GM23248 (cell line): ENCODE measurements at regions not wholly inside any gene's neighbourhood (a gene's known extent, or its start where the extent isn't known, plus 50 kb on each side); places are given as distances from the start of the nearest gene placed in this dataset.

Experiments used
- DNase-seq: peaks from one replicate; pipeline ENCODE4 v3.0.0-alpha.2; 2015
- H2AFZ ChIP-seq: fragments of 200-600 bp; sonication (generic); 2 replicates; pipeline ENCODE4 v1.6.1; 2016; ENCODE audit warnings: antibody characterized with exemption
- H3F3A ChIP-seq: fragments of 200-600 bp; sonication (generic); 2 replicates; pipeline ENCODE4 v1.6.1; 2016; ENCODE audit warnings: mild to moderate bottlenecking, antibody characterized with exemption, mixed run types; ENCODE audit not compliant: insufficient read depth
- H3K27ac ChIP-seq: fragments of 200-600 bp; sonication (generic); 2 replicates; pipeline ENCODE4 v1.5.1; 2016; ENCODE audit warnings: mild to moderate bottlenecking
- H3K27me3 ChIP-seq: fragments of 200-600 bp; sonication (generic); replicated peaks from 2 replicates; pipeline ENCODE4 v1.6.1; 2016; ENCODE audit warnings: mild to moderate bottlenecking; ENCODE audit not compliant: insufficient read depth
- H3K36me3 ChIP-seq: fragments of 200-600 bp; sonication (generic); 2 replicates; pipeline ENCODE4 v1.6.1; 2016; ENCODE audit warnings: low read depth, mild to moderate bottlenecking
- H3K4me1 ChIP-seq: fragments of 200-600 bp; sonication (generic); 2 replicates; pipeline ENCODE4 v1.6.1; 2016; ENCODE audit warnings: mild to moderate bottlenecking; ENCODE audit not compliant: insufficient read depth
- H3K4me2 ChIP-seq: fragments of 200-600 bp; sonication (generic); one replicate; pipeline ENCODE4 v1.6.1; 2016; ENCODE audit warnings: mild to moderate bottlenecking; ENCODE audit not compliant: unreplicated experiment
- H3K4me3 ChIP-seq: fragments of 200-600 bp; sonication (generic); 2 replicates; pipeline ENCODE4 v1.5.1; 2016; ENCODE audit warnings: mild to moderate bottlenecking
- H3K79me2 ChIP-seq: fragments of 200-600 bp; sonication (generic); 2 replicates; pipeline ENCODE4 v1.6.1; 2016; ENCODE audit warnings: mild to moderate bottlenecking; ENCODE audit not compliant: insufficient read depth
- H3K9ac ChIP-seq: fragments of 200-600 bp; sonication (generic); 2 replicates; pipeline ENCODE4 v1.6.1; 2016; ENCODE audit warnings: mild to moderate bottlenecking
- H3K9me2 ChIP-seq: fragments of 200-600 bp; sonication (generic); 2 replicates; pipeline ENCODE4 v1.6.1; 2016; ENCODE audit warnings: mixed run types, mild to moderate bottlenecking, moderate library complexity; ENCODE audit not compliant: insufficient read depth
- H3K9me3 ChIP-seq: fragments of 200-600 bp; sonication (generic); one replicate; pipeline ENCODE4 v1.6.1; 2017; ENCODE audit warnings: low read depth
- H4K20me1 ChIP-seq: fragments of 200-600 bp; sonication (generic); 2 replicates; pipeline ENCODE4 v1.6.0; 2016; ENCODE audit not compliant: insufficient read depth
- EZH2 ChIP-seq: fragments of 200-600 bp; sonication (generic); IDR thresholded peaks from 2 replicates; pipeline ENCODE4 v1.6.1; 2018; ENCODE audit warnings: antibody characterized with exemption, mild to moderate bottlenecking; ENCODE audit not compliant: insufficient read depth, poor library complexity, severe bottlenecking
- EZH2phosphoT487 ChIP-seq: fragments of 200-600 bp; sonication (generic); IDR thresholded peaks from 2 replicates; pipeline ENCODE4 v1.6.1; 2018; ENCODE audit warnings: antibody characterized with exemption, moderate library complexity, mild to moderate bottlenecking, low read depth; ENCODE audit not compliant: insufficient read depth
- WGBS, 2 experiments: methylation state at CpG; one replicate each; pipeline ENCODE4 v1.1.6; 2015 to 2017; ENCODE audit warnings: low lambda C conversion rate in 2 of 2, low coverage in 1 of 2; ENCODE audit errors: missing lambda C conversion rate in 2 of 2; 5-methylcytosine and 5-hydroxymethylcytosine counted together
- in situ Hi-C: fragments of 300-500 bp; cut with MboI; formaldehyde crosslinking; loops from 2 replicates; pipeline ENCODE4 v1.15.0; 2020

- Histone ChIP-seq H3K4me2 (no peak overlapping the region), H2AFZ (no peak overlapping the region), H3K27me3 (peaks cover 4% of the 10 kb centered on the region; the same call in 1 of the 2 replicates), H4K20me1 (no peaks in the 10 kb centered on the region), H3K9me2 (no peaks in the 10 kb centered on the region), H3K36me3 (no peaks in the 10 kb centered on the region), H3K9ac (no peak overlapping the region), H3K79me2 (no peaks in the 10 kb centered on the region), H3K9me3 (no peaks in the 10 kb centered on the region), H3K4me1 (no peaks in the 10 kb centered on the region), H3K4me3 (no peak overlapping the region), H3F3A (no peaks in the 10 kb centered on the region), H3K27ac (no peak overlapping the region)
- TF ChIP-seq EZH2, result no peak
- no peak for TF ChIP-seq EZH2phosphoT487
- 23 to 31% methylated on average over 2 of the region's 2 CpGs for WGBS, 2 experiments
- in situ Hi-C loops, result no loop called here
- DNase-seq, result no peak
Measured at GRCh38 chr10:28977518-28977917, 300.2 kb downstream of the BAMBI start.

- H3K79me2 ChIP-seq, result no peaks in the 10 kb centered on the region
- H3K4me1 ChIP-seq, result no peaks in the 10 kb centered on the region
- H3K9me3 ChIP-seq, result no peaks in the 10 kb centered on the region
- in situ Hi-C loops, result no loop called here
- H2AFZ ChIP-seq, result no peak overlapping the region
- WGBS, 2 experiments, result 3 to 4% methylated on average over 2 of the region's 2 CpGs
- no peak overlapping the region for H3K9ac ChIP-seq
- H3K27me3 ChIP-seq, result peaks cover 4% of the 10 kb centered on the region; the same call in 1 of the 2 replicates
- no peak overlapping the region for H3K4me3 ChIP-seq
- H4K20me1 ChIP-seq, result no peaks in the 10 kb centered on the region
- no peaks in the 10 kb centered on the region for H3F3A ChIP-seq
- H3K27ac ChIP-seq, result no peak overlapping the region
- no peak for DNase-seq
- H3K36me3 ChIP-seq, result no peaks in the 10 kb centered on the region
- TF ChIP-seq EZH2, result no peak
- TF ChIP-seq EZH2phosphoT487, result no peak
- H3K9me2 ChIP-seq, result no peaks in the 10 kb centered on the region
- no peak overlapping the region for H3K4me2 ChIP-seq
Measured at GRCh38 chr10:28980264-28980663, 302.9 kb downstream of the BAMBI start.

- TF ChIP-seq EZH2phosphoT487 (no peak), EZH2 (no peak)
- Histone ChIP-seq H3K4me1 (no peaks in the 10 kb centered on the region), H4K20me1 (no peaks in the 10 kb centered on the region), H3K79me2 (no peaks in the 10 kb centered on the region), H3F3A (no peaks in the 10 kb centered on the region), H3K36me3 (no peaks in the 10 kb centered on the region), H3K4me3 (no peak overlapping the region), H3K27ac (no peak overlapping the region), H3K9me3 (no peaks in the 10 kb centered on the region), H3K4me2 (no peak overlapping the region), H3K9me2 (no peaks in the 10 kb centered on the region), H3K27me3 (peaks cover 4% of the 10 kb centered on the region; the same call in 1 of the 2 replicates), H3K9ac (no peak overlapping the region), H2AFZ (no peak overlapping the region)
- in situ Hi-C loops, result no loop called here
- no peak for DNase-seq
- WGBS, 2 experiments, result 13 to 18% methylated on average over 3 of the region's 3 CpGs
Measured at GRCh38 chr10:28981007-28981406, 303.7 kb downstream of the BAMBI start.

DNA sequence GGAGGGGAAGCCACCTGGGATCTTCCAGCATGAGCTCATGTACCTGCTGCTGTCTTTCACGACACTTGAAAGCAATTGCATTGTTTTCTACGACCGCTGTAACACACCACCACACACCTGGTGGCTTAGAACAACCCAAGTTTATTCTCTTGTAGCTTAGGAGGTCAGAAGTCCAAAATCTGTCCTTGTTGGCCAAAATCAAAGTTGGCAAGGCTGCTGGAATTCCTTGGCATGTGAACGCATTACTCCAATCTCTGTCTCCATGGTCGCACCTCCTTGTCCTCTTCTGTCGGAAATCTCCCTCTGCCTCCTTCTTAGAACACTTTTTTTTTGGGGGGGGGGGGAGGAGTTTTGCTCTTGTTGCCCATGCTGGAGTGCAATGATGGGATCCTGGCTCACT is 305.7 kb downstream of the BAMBI start:
- Histone ChIP-seq H4K20me1 (no peaks in the 10 kb centered on the region), H3K4me3 (no peak overlapping the region), H3K36me3 (no peaks in the 10 kb centered on the region), H3K27ac (no peak overlapping the region), H3K4me2 (no peak overlapping the region), H3F3A (no peaks in the 10 kb centered on the region), H3K9me3 (no peaks in the 10 kb centered on the region), H3K4me1 (no peaks in the 10 kb centered on the region), H2AFZ (no peak overlapping the region), H3K27me3 (peaks cover 4% of the 10 kb centered on the region; the same call in 1 of the 2 replicates), H3K9me2 (no peaks in the 10 kb centered on the region), H3K9ac (no peak overlapping the region), H3K79me2 (no peaks in the 10 kb centered on the region)
- WGBS, 2 experiments, result 45 to 52% methylated on average over 6 of the region's 6 CpGs
- in situ Hi-C loops, result no loop called here
- no peak for DNase-seq
- no peak for TF ChIP-seq EZH2
- no peak for TF ChIP-seq EZH2phosphoT487

- Histone ChIP-seq H3K27ac (no peak overlapping the region), H3K9me2 (no peaks in the 10 kb centered on the region), H4K20me1 (no peaks in the 10 kb centered on the region), H3K79me2 (no peaks in the 10 kb centered on the region), H3K9me3 (no peaks in the 10 kb centered on the region), H3K4me1 (no peaks in the 10 kb centered on the region), H3K9ac (no peak overlapping the region), H3K4me2 (no peak overlapping the region), H3F3A (no peaks in the 10 kb centered on the region), H3K36me3 (no peaks in the 10 kb centered on the region), H2AFZ (no peak overlapping the region), H3K4me3 (no peak overlapping the region), H3K27me3 (no peaks in the 10 kb centered on the region; the same call in 1 of the 2 replicates)
- DNase-seq, result no peak
- no peak for TF ChIP-seq EZH2
- no peak for TF ChIP-seq EZH2phosphoT487
- in situ Hi-C loops, result no loop called here
- 38 to 41% methylated on average over 3 of the region's 3 CpGs for WGBS, 2 experiments
Measured at GRCh38 chr10:28983799-28984198, 305.1 kb upstream of the LYZL1 start.
